Left ventricle myocardium inferior (tissue), 1 donor: ENCODE measurements at regions not wholly inside any gene's neighbourhood (a gene's known extent, or its start where the extent isn't known, plus 50 kb on each side); places are given as distances from the start of the nearest gene placed in this dataset.
"Not testable (repeated sequence)": the region's sequence is repeated elsewhere in the genome, so short reads cannot be mapped to it uniquely, and the experiment has no call there.

ENCODE experiments used
- DNase-seq: peaks from one replicate; pipeline ENCODE4 v3.0.0-alpha.2; 2020
- H3K27ac ChIP-seq: fragments of 200-600 bp; replicated peaks from 2 replicates; pipeline ENCODE4 v1.8.0; 2021
- H3K27me3 ChIP-seq: fragments of 200-600 bp; 2 replicates; pipeline ENCODE4 v1.8.0; 2021; ENCODE audit warnings: low read depth
- H3K36me3 ChIP-seq: fragments of 200-600 bp; 2 replicates; pipeline ENCODE4 v1.8.0; 2021
- H3K4me1 ChIP-seq: fragments of 200-600 bp; 2 replicates; pipeline ENCODE4 v1.8.0; 2021
- H3K4me3 ChIP-seq: fragments of 200-600 bp; 2 replicates; pipeline ENCODE4 v1.8.0; 2021; ENCODE audit warnings: mild to moderate bottlenecking, moderate library complexity
- H3K9me3 ChIP-seq: fragments of 200-600 bp; replicated peaks from 2 replicates; pipeline ENCODE4 v1.8.0; 2021
- intact Hi-C: fragments of 100-400 bp; cut with micrococcal nuclease; formaldehyde crosslinking; loops from one replicate; pipeline ENCODE4 v1.11.0; 2022
- TF ChIP-seq, protein P1 (sequence below): fragments of 200-600 bp; IDR thresholded peaks from 2 replicates; pipeline ENCODE4 v1.8.0; 2021; ENCODE audit warnings: antibody characterized with exemption, mild to moderate bottlenecking, borderline replicate concordance
- donor health status: DM: no; HTN: yes; CAD: no; lungs with severe emphysema.

DNA sequence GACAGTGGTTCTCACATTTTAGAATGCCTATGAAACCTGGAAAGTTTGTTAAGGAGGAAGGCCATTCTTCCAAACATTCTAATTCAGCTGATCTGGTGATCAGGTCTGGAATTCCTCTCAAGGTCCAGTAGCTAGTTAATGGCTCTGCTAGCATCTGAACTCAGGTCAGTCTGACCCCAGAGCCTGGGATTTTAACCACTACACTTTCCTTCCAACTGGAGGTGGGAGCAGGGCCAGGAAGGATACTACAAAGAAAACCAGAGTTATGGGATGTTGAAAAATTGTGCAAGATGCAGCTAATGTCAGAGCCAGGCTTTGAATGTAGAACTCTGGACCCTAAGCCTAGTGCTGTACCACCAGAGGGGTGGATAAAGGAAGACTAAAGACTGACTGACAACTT lies 73.6 kb upstream of the NID2 start:
- H3K9me3 ChIP-seq, result peaks cover 3% of the 10 kb centered on the region
- no peak overlapping the region for H3K4me3 ChIP-seq
- H3K27ac ChIP-seq, result no peak overlapping the region
- intact Hi-C loops, result no loop called here
- TF ChIP-seq, protein P1, sequence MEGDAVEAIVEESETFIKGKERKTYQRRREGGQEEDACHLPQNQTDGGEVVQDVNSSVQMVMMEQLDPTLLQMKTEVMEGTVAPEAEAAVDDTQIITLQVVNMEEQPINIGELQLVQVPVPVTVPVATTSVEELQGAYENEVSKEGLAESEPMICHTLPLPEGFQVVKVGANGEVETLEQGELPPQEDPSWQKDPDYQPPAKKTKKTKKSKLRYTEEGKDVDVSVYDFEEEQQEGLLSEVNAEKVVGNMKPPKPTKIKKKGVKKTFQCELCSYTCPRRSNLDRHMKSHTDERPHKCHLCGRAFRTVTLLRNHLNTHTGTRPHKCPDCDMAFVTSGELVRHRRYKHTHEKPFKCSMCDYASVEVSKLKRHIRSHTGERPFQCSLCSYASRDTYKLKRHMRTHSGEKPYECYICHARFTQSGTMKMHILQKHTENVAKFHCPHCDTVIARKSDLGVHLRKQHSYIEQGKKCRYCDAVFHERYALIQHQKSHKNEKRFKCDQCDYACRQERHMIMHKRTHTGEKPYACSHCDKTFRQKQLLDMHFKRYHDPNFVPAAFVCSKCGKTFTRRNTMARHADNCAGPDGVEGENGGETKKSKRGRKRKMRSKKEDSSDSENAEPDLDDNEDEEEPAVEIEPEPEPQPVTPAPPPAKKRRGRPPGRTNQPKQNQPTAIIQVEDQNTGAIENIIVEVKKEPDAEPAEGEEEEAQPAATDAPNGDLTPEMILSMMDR, result no peak
- no peaks in the 10 kb centered on the region for H3K36me3 ChIP-seq
- H3K4me1 ChIP-seq, result no peaks in the 10 kb centered on the region
- DNase-seq, result no peak
- H3K27me3 ChIP-seq, result no peaks in the 10 kb centered on the region

DNA sequence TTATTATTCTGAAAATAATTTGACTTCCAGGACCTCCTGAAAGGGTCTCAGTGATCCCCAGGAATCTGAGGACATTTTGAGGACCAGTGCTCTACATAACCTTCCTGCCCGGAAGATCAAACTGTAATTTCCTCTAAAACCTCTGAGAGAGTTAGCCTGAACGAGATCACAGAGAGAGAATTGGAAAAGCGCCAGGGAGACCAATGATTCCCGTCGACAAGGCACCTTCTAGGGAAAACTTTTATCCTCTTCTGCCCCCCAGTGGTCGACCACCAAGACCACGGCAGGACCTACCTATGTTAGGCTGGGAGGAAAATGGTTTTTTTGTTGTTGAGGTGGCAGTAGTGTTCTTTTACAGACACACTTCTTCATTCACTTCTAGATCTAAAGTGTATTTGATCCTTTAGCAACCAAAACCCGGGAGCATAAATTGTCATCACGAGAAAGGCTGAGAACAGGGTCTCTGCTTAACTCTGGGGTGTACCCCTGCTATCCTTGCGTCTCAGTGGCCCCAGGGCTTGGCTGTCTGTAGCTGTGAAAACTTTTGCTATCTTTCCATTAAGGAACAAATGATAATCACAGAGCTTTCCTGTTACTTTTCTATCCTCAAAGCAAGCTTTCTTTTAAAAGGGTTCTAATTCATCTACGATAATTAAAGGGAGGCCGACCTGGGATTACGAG lies 62.9 kb upstream of the NID2 start:
- peak; percentile 65 for DNase-seq
- Histone ChIP-seq H3K27me3 (no peaks in the 10 kb centered on the region), H3K27ac (peak overlapping the region; percentile 31), H3K9me3 (peaks cover 26% of the 10 kb centered on the region), H3K4me3 (no peak overlapping the region), H3K36me3 (no peaks in the 10 kb centered on the region), H3K4me1 (peaks cover 18% of the 10 kb centered on the region)
- intact Hi-C loops, result loop anchor here (2.0 kb wide), 1 partner anchor 139 kb away; no protein-coding TSS in a partner anchor
- TF ChIP-seq, protein P1, result peak; percentile 83

GRCh38 chr14:52129721-52130120 lies 60.9 kb upstream of the NID2 start:
- Histone ChIP-seq H3K36me3 (no peaks in the 10 kb centered on the region), H3K9me3 (peaks cover 5% of the 10 kb centered on the region), H3K4me3 (no peak overlapping the region), H3K27me3 (no peaks in the 10 kb centered on the region), H3K27ac (no peak overlapping the region), H3K4me1 (peaks cover 30% of the 10 kb centered on the region)
- no peak for DNase-seq
- intact Hi-C loops, result loop anchor here (2.0 kb wide), 1 partner anchor 137 kb away; no protein-coding TSS in a partner anchor
- TF ChIP-seq, protein P1, result no peak

DNA sequence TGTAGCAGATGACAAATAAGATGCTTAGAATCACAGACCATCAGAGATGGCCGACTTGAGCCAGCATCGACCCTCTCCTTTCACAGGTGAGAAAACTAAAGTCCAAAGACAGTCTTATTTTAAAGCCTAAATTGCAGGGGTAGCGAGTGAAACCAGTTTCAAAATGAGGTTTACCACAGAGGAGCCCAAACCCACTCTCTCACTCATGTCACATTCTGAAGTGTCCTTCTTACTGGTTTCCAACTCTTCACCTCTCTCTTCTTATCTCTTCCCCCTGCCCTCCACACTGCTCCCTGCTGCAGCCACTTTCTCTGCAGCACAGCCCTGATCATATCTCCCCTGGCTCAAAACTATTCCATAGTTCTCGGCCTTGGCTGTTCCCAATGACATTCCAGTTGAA lies 57.0 kb upstream of the NID2 start:
- no peak overlapping the region for H3K4me3 ChIP-seq
- peak overlapping the region; percentile 65 for H3K27ac ChIP-seq
- peaks cover 31% of the 10 kb centered on the region for H3K4me1 ChIP-seq
- no peaks in the 10 kb centered on the region for H3K27me3 ChIP-seq
- H3K36me3 ChIP-seq, result no peaks in the 10 kb centered on the region
- no peak for DNase-seq
- intact Hi-C loops, result no loop called here
- TF ChIP-seq, protein P1, result no peak
- H3K9me3 ChIP-seq, result no peaks in the 10 kb centered on the region

- Histone ChIP-seq H3K4me3 (no peak overlapping the region), H3K9me3 (no peaks in the 10 kb centered on the region), H3K27ac (peak overlapping the region; percentile 65), H3K4me1 (peaks cover 29% of the 10 kb centered on the region), H3K27me3 (no peaks in the 10 kb centered on the region), H3K36me3 (no peaks in the 10 kb centered on the region)
- TF ChIP-seq, protein P1, result no peak
- intact Hi-C loops, result no loop called here
- no peak for DNase-seq
These were observed 56.2 kb upstream of the NID2 start for GRCh38 chr14:52124791-52125684.

- H3K4me3 ChIP-seq, H3K36me3 ChIP-seq, intact Hi-C loops, H3K27ac ChIP-seq, H3K27me3 ChIP-seq, H3K9me3 ChIP-seq, DNase-seq: not testable (repeated sequence)
- peaks cover 20% of the 10 kb centered on the region for H3K4me1 ChIP-seq
These were observed 53.3 kb upstream of the NID2 start for GRCh38 chr14:52122163-52122562.
